ENCODE measurements at regions not wholly inside any gene's neighbourhood (a gene's known extent, or its start where the extent isn't known, plus 50 kb on each side); places are given as distances from the start of the nearest gene placed in this dataset.

GRCh38 chr11:112771851-112772250 lies 189.4 kb upstream of the NCAM1 start:
- Histone ChIP-seq H3K27ac (ENCODE audit: low read depth, low read length) (no peak overlapping the region), H3K9me3 (ENCODE audit: control insufficient read depth, insufficient read depth, low read length) (no peaks in the 10 kb centered on the region), H3F3A (ENCODE audit: control insufficient read depth, insufficient read depth) (no peaks in the 10 kb centered on the region), H3K79me2 (ENCODE audit: control insufficient read depth, low read length) (no peaks in the 10 kb centered on the region), H4K20me1 (ENCODE audit: control insufficient read depth, insufficient read depth, low read depth, low read length) (no peaks in the 10 kb centered on the region), H3K4me1 (ENCODE audit: control insufficient read depth, low read length) (no peaks in the 10 kb centered on the region), H3K27me3 (ENCODE audit: control insufficient read depth, low read length) (no peaks in the 10 kb centered on the region), H3K4me2 (ENCODE audit: low read length) (no peak overlapping the region), H3K9me2 (replicated peaks; ENCODE audit: control insufficient read depth, low read length) (no peaks in the 10 kb centered on the region), H3K4me3 (ENCODE audit: low read length) (no peak overlapping the region), H3K36me3 (ENCODE audit: control insufficient read depth, low read length) (no peaks in the 10 kb centered on the region)
- TF ChIP-seq CTCF (IDR thresholded peaks at IDR 0.05; ENCODE audit: low read depth, low read length, poor library complexity, severe bottlenecking): no peak

GRCh38 chr11:112773264-112773663 lies 188.0 kb upstream of the NCAM1 start:
- Histone ChIP-seq H3K27ac (ENCODE audit: low read depth, low read length) (no peak overlapping the region), H3K9me3 (ENCODE audit: control insufficient read depth, insufficient read depth, low read length) (no peaks in the 10 kb centered on the region), H3K9me2 (replicated peaks; ENCODE audit: control insufficient read depth, low read length) (no peaks in the 10 kb centered on the region), H3K36me3 (ENCODE audit: control insufficient read depth, low read length) (no peaks in the 10 kb centered on the region), H3F3A (ENCODE audit: control insufficient read depth, insufficient read depth) (no peaks in the 10 kb centered on the region), H3K4me3 (ENCODE audit: low read length) (no peak overlapping the region), H3K79me2 (ENCODE audit: control insufficient read depth, low read length) (no peaks in the 10 kb centered on the region), H3K27me3 (ENCODE audit: control insufficient read depth, low read length) (no peaks in the 10 kb centered on the region), H4K20me1 (ENCODE audit: control insufficient read depth, insufficient read depth, low read depth, low read length) (no peaks in the 10 kb centered on the region), H3K4me1 (ENCODE audit: control insufficient read depth, low read length) (no peaks in the 10 kb centered on the region), H3K4me2 (ENCODE audit: low read length) (no peak overlapping the region)
- no peak for TF ChIP-seq CTCF (IDR thresholded peaks at IDR 0.05; ENCODE audit: low read depth, low read length, poor library complexity, severe bottlenecking)
- no peak for TF ChIP-seq EZH2phosphoT487 (IDR thresholded peaks at IDR 0.05; ENCODE audit: borderline replicate concordance, low read length)

GRCh38 chr11:112776834-112777233 lies 184.4 kb upstream of the NCAM1 start:
- Histone ChIP-seq H3K79me2 (ENCODE audit: control insufficient read depth, low read length) (no peaks in the 10 kb centered on the region), H3K9me3 (ENCODE audit: control insufficient read depth, insufficient read depth, low read length) (no peaks in the 10 kb centered on the region), H3K27ac (ENCODE audit: low read depth, low read length) (no peak overlapping the region), H3K36me3 (ENCODE audit: control insufficient read depth, low read length) (no peaks in the 10 kb centered on the region), H3K27me3 (ENCODE audit: control insufficient read depth, low read length) (no peaks in the 10 kb centered on the region), H4K20me1 (ENCODE audit: control insufficient read depth, insufficient read depth, low read depth, low read length) (no peaks in the 10 kb centered on the region), H3F3A (ENCODE audit: control insufficient read depth, insufficient read depth) (no peaks in the 10 kb centered on the region), H3K9me2 (replicated peaks; ENCODE audit: control insufficient read depth, low read length) (no peaks in the 10 kb centered on the region), H3K4me2 (ENCODE audit: low read length) (no peak overlapping the region), H3K4me1 (ENCODE audit: control insufficient read depth, low read length) (no peaks in the 10 kb centered on the region), H3K4me3 (ENCODE audit: low read length) (no peak overlapping the region)
- no peak for TF ChIP-seq EZH2phosphoT487 (IDR thresholded peaks at IDR 0.05; ENCODE audit: borderline replicate concordance, low read length)
- TF ChIP-seq CTCF (IDR thresholded peaks at IDR 0.05; ENCODE audit: low read depth, low read length, poor library complexity, severe bottlenecking): no peak

GRCh38 chr11:112777283-112777751 lies 183.9 kb upstream of the NCAM1 start:
- H3K27ac ChIP-seq (ENCODE audit: low read depth, low read length): no peak overlapping the region
- no peaks in the 10 kb centered on the region for H3K27me3 ChIP-seq (ENCODE audit: control insufficient read depth, low read length)
- no peaks in the 10 kb centered on the region for H3K4me1 ChIP-seq (ENCODE audit: control insufficient read depth, low read length)
- no peaks in the 10 kb centered on the region for H3K9me3 ChIP-seq (ENCODE audit: control insufficient read depth, insufficient read depth, low read length)
- H4K20me1 ChIP-seq (ENCODE audit: control insufficient read depth, insufficient read depth, low read depth, low read length): no peaks in the 10 kb centered on the region
- H3K4me2 ChIP-seq (ENCODE audit: low read length): no peak overlapping the region
- no peaks in the 10 kb centered on the region for H3K9me2 ChIP-seq (replicated peaks; ENCODE audit: control insufficient read depth, low read length)
- H3K36me3 ChIP-seq (ENCODE audit: control insufficient read depth, low read length): no peaks in the 10 kb centered on the region
- H3K79me2 ChIP-seq (ENCODE audit: control insufficient read depth, low read length): no peaks in the 10 kb centered on the region
- H3F3A ChIP-seq (ENCODE audit: control insufficient read depth, insufficient read depth): no peaks in the 10 kb centered on the region
- TF ChIP-seq EZH2phosphoT487 (IDR thresholded peaks at IDR 0.05; ENCODE audit: borderline replicate concordance, low read length): no peak
- TF ChIP-seq CTCF (IDR thresholded peaks at IDR 0.05; ENCODE audit: low read depth, low read length, poor library complexity, severe bottlenecking): no peak
- no peak overlapping the region for H3K4me3 ChIP-seq (ENCODE audit: low read length)

Data from DOHH2 (cell line).